ENCODE measurements at regions not wholly inside any gene's neighbourhood (a gene's known extent, or its start where the extent isn't known, plus 50 kb on each side); places are given as distances from the start of the nearest gene placed in this dataset.

DNA sequence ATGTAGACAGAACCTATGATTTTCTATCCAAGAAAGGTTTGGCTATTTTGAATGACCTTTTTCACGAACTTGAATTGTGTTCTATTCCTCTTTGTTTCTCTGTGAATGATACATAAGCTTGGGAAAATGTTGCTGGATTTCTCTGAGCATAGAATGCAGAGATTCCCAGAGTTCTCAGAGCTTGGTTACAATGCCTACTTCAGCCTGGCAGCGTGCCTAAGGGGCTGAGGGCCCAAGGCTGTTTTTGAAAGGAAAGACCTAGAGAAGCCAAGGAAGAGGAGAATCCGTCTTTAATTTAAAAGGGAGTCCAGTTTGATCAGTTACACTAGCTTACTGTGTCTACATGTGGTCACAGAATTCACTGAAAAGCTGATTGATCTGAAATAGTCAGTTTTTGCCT is 55.3 kb upstream of the CXorf51B start:
- H3K27me3 Mint-ChIP-seq (ENCODE audit: low read depth, unreplicated experiment), result no peaks in the 10 kb centered on the region
- no peak overlapping the region for H2AFZ ChIP-seq (ENCODE audit: low read depth, low read length)
- no peak overlapping the region for H3K27ac ChIP-seq (ENCODE audit: low read depth, low read length)
- H3K9ac ChIP-seq (ENCODE audit: low read length), result no peak overlapping the region
- H3K36me3 Mint-ChIP-seq (ENCODE audit: low read depth, unreplicated experiment), result no peaks in the 10 kb centered on the region
- FAIRE-seq (peak; percentile 45), DNase-seq (ENCODE audit: low read depth) (no peak)
- H3K79me2 ChIP-seq (ENCODE audit: insufficient read depth, low read length), result no peaks in the 10 kb centered on the region
- peaks cover 5% of the 10 kb centered on the region for H3K9me3 Mint-ChIP-seq (ENCODE audit: unreplicated experiment)
- no peak overlapping the region for H3K4me3 Mint-ChIP-seq (ENCODE audit: unreplicated experiment)
- H3K4me3 ChIP-seq (ENCODE audit: insufficient read depth, low read depth, low read length), result no peak overlapping the region
- TF ChIP-seq, protein P1, sequence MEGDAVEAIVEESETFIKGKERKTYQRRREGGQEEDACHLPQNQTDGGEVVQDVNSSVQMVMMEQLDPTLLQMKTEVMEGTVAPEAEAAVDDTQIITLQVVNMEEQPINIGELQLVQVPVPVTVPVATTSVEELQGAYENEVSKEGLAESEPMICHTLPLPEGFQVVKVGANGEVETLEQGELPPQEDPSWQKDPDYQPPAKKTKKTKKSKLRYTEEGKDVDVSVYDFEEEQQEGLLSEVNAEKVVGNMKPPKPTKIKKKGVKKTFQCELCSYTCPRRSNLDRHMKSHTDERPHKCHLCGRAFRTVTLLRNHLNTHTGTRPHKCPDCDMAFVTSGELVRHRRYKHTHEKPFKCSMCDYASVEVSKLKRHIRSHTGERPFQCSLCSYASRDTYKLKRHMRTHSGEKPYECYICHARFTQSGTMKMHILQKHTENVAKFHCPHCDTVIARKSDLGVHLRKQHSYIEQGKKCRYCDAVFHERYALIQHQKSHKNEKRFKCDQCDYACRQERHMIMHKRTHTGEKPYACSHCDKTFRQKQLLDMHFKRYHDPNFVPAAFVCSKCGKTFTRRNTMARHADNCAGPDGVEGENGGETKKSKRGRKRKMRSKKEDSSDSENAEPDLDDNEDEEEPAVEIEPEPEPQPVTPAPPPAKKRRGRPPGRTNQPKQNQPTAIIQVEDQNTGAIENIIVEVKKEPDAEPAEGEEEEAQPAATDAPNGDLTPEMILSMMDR (IDR thresholded peaks at IDR 0.05; ENCODE audit: insufficient read depth, low read depth, low read length), result no peak
- no peak for TF ChIP-seq EZH2 (IDR thresholded peaks at IDR 0.05; ENCODE audit: insufficient read depth, low read length)
- no peaks in the 10 kb centered on the region for H3K9me3 ChIP-seq (ENCODE audit: insufficient read depth, low read depth, low read length)
- no peak overlapping the region for H3K27ac Mint-ChIP-seq (ENCODE audit: unreplicated experiment)
- no peaks in the 10 kb centered on the region for H3K4me1 ChIP-seq (ENCODE audit: insufficient read depth, low read length)
- no peaks in the 10 kb centered on the region for H3K4me1 Mint-ChIP-seq (ENCODE audit: low read depth, unreplicated experiment)
- no peaks in the 10 kb centered on the region for H4K20me1 ChIP-seq (ENCODE audit: insufficient read depth, low read length)
- no peaks in the 10 kb centered on the region for H3K36me3 ChIP-seq (ENCODE audit: insufficient read depth, low read length)
- H3K27me3 ChIP-seq (ENCODE audit: insufficient read depth, low read length), result no peaks in the 10 kb centered on the region
- H3K4me2 ChIP-seq (ENCODE audit: low read length), result no peak overlapping the region

GRCh38 chrX:146755214-146755613 is 54.4 kb upstream of the CXorf51B start:
- Mint-ChIP-seq H3K4me1 (ENCODE audit: low read depth, unreplicated experiment) (no peaks in the 10 kb centered on the region), H3K27me3 (ENCODE audit: low read depth, unreplicated experiment) (no peaks in the 10 kb centered on the region), H3K36me3 (ENCODE audit: low read depth, unreplicated experiment) (no peaks in the 10 kb centered on the region), H3K9me3 (ENCODE audit: unreplicated experiment) (peaks cover 5% of the 10 kb centered on the region), H3K4me3 (ENCODE audit: unreplicated experiment) (no peak overlapping the region), H3K27ac (ENCODE audit: unreplicated experiment) (no peak overlapping the region)
- Histone ChIP-seq H3K79me2 (ENCODE audit: insufficient read depth, low read length) (no peaks in the 10 kb centered on the region), H3K4me3 (ENCODE audit: insufficient read depth, low read depth, low read length) (no peak overlapping the region), H3K9me3 (ENCODE audit: insufficient read depth, low read depth, low read length) (no peaks in the 10 kb centered on the region), H3K27me3 (ENCODE audit: insufficient read depth, low read length) (no peaks in the 10 kb centered on the region), H3K4me1 (ENCODE audit: insufficient read depth, low read length) (no peaks in the 10 kb centered on the region), H3K9ac (ENCODE audit: low read length) (no peak overlapping the region), H3K27ac (ENCODE audit: low read depth, low read length) (no peak overlapping the region), H3K36me3 (ENCODE audit: insufficient read depth, low read length) (no peaks in the 10 kb centered on the region), H3K4me2 (ENCODE audit: low read length) (no peak overlapping the region), H2AFZ (ENCODE audit: low read depth, low read length) (no peak overlapping the region), H4K20me1 (ENCODE audit: insufficient read depth, low read length) (no peaks in the 10 kb centered on the region)
- peak; percentile 76 for FAIRE-seq
- TF ChIP-seq EZH2 (IDR thresholded peaks at IDR 0.05; ENCODE audit: insufficient read depth, low read length), result no peak
- TF ChIP-seq, protein P1 (IDR thresholded peaks at IDR 0.05; ENCODE audit: insufficient read depth, low read depth, low read length), result no peak
- DNase-seq (ENCODE audit: low read depth), result no peak

Data from astrocyte (in vitro differentiated cells and primary cell).